ENCODE measurements at regions not wholly inside any gene's neighbourhood (a gene's known extent, or its start where the extent isn't known, plus 50 kb on each side); places are given as distances from the start of the nearest gene placed in this dataset.

GRCh38 chr4:110780538-110780937 is 157.7 kb upstream of the PITX2 start:
- DNase-seq = no peak

GRCh38 chr4:110781944-110782343 is 159.1 kb upstream of the PITX2 start:
- no peak for DNase-seq

GRCh38 chr4:110787109-110787508 is 164.2 kb upstream of the PITX2 start:
- DNase-seq = no peak

GRCh38 chr4:110787707-110788106 is 164.8 kb upstream of the PITX2 start:
- DNase-seq = no peak

- no peak for DNase-seq
These were observed 165.4 kb upstream of the PITX2 start for GRCh38 chr4:110788302-110788701.

- DNase-seq = no peak
These were observed 169.2 kb upstream of the PITX2 start for GRCh38 chr4:110792036-110792435.

- DNase-seq = no peak
These were observed 170.5 kb upstream of the PITX2 start for GRCh38 chr4:110793381-110793801.

GRCh38 chr4:110793890-110794554 is 171.1 kb upstream of the PITX2 start:
- no peak for DNase-seq

GRCh38 chr4:110795971-110796370 is 173.1 kb upstream of the PITX2 start:
- no peak for DNase-seq

- DNase-seq = no peak
These were observed 174.6 kb upstream of the PITX2 start for GRCh38 chr4:110797486-110797885.

GRCh38 chr4:110798687-110799086 is 175.8 kb upstream of the PITX2 start:
- no peak for DNase-seq

- no peak for DNase-seq
These were observed 176.3 kb upstream of the PITX2 start for GRCh38 chr4:110799211-110799610.

GRCh38 chr4:110801591-110801990 is 178.7 kb upstream of the PITX2 start:
- no peak for DNase-seq

GRCh38 chr4:110808351-110808878 is 185.5 kb upstream of the PITX2 start:
- no peak for DNase-seq

GRCh38 chr4:110815950-110816349 is 193.1 kb upstream of the PITX2 start:
- DNase-seq = no peak

GRCh38 chr4:110816367-110816766 is 193.5 kb upstream of the PITX2 start:
- no peak for DNase-seq

GRCh38 chr4:110821186-110821585 is 198.3 kb upstream of the PITX2 start:
- no peak for DNase-seq

- DNase-seq = no peak
These were observed 200.4 kb upstream of the PITX2 start for GRCh38 chr4:110823251-110823650.

GRCh38 chr4:110824344-110824743 is 201.5 kb upstream of the PITX2 start:
- no peak for DNase-seq

GRCh38 chr4:110826656-110827055 is 203.8 kb upstream of the PITX2 start:
- DNase-seq = no peak

GRCh38 chr4:110830461-110830860 is 207.6 kb upstream of the PITX2 start:
- no peak for DNase-seq

GRCh38 chr4:110837896-110838450 is 215.1 kb upstream of the PITX2 start:
- no peak for DNase-seq

GRCh38 chr4:110840221-110840654 is 217.4 kb upstream of the PITX2 start:
- no peak for DNase-seq

GRCh38 chr4:110848787-110849186 is 225.9 kb upstream of the PITX2 start:
- DNase-seq = no peak

- DNase-seq = no peak
These were observed 226.6 kb upstream of the PITX2 start for GRCh38 chr4:110849461-110849860.

Measured in activated CD4-positive, alpha-beta T cell treated with anti-CD3 and anti-CD28 coated beads, Interleukin-2, amount 50 U/mL, for 16 hours (primary cell).